Loucy (cell line): ENCODE measurements at regions not wholly inside any gene's neighbourhood (a gene's known extent, or its start where the extent isn't known, plus 50 kb on each side); places are given as distances from the start of the nearest gene placed in this dataset.

Experiments
- H2AFZ ChIP-seq: fragments of 200-600 bp; sonication (generic); 2 replicates; pipeline ENCODE4 v1.6.0; 2016; ENCODE audit warnings: antibody characterized with exemption, mild to moderate bottlenecking, low read length, moderate library complexity
- H3F3A ChIP-seq: fragments of 200-600 bp; 2 replicates; pipeline ENCODE4 v1.6.0; 2016; ENCODE audit warnings: antibody characterized with exemption, low read depth, mild to moderate bottlenecking
- H3K27me3 ChIP-seq: fragments of 200-600 bp; sonication (generic); 2 replicates; pipeline ENCODE4 v1.6.1; 2014; ENCODE audit warnings: low read length, mild to moderate bottlenecking; ENCODE audit not compliant: insufficient read depth, poor library complexity, severe bottlenecking
- H3K36me3 ChIP-seq: fragments of 200-600 bp; sonication (generic); 2 replicates; pipeline ENCODE4 v1.6.1; 2016; ENCODE audit warnings: low read length; ENCODE audit not compliant: insufficient read depth
- H3K4me1 ChIP-seq: fragments of 200-600 bp; sonication (generic); 2 replicates; pipeline ENCODE4 v1.5.1; 2014; ENCODE audit warnings: low read length, mild to moderate bottlenecking; ENCODE audit not compliant: insufficient read depth, poor library complexity, severe bottlenecking
- H3K4me2 ChIP-seq: fragments of 200-600 bp; sonication (generic); 2 replicates; pipeline ENCODE4 v1.6.0; 2014; ENCODE audit warnings: antibody characterized with exemption, low read length, low read depth, mild to moderate bottlenecking; ENCODE audit not compliant: poor library complexity, severe bottlenecking
- H3K4me3 ChIP-seq: fragments of 200-600 bp; sonication (generic); 2 replicates; pipeline ENCODE4 v1.5.1; 2014; ENCODE audit warnings: low read length, mild to moderate bottlenecking, mixed read lengths; ENCODE audit not compliant: poor library complexity, severe bottlenecking
- H3K79me2 ChIP-seq: fragments of 200-600 bp; sonication (generic); 2 replicates; pipeline ENCODE4 v1.6.1; 2014; ENCODE audit warnings: low read length; ENCODE audit not compliant: insufficient read depth
- H3K9ac ChIP-seq: fragments of 200-600 bp; sonication (generic); 2 replicates; pipeline ENCODE4 v1.6.0; 2014; ENCODE audit warnings: mild to moderate bottlenecking, low read depth, low read length, moderate library complexity; ENCODE audit not compliant: poor library complexity, severe bottlenecking
- H3K9me2 ChIP-seq: fragments of 200-600 bp; sonication (generic); replicated peaks from 2 replicates; pipeline ENCODE4 v1.6.1; 2016; ENCODE audit warnings: low read depth, low read length, mixed read lengths
- H3K9me3 ChIP-seq: fragments of 200-600 bp; sonication (generic); 2 replicates; pipeline ENCODE4 v1.6.1; 2014; ENCODE audit warnings: mild to moderate bottlenecking, antibody characterized with exemption, low read length, low read depth; ENCODE audit not compliant: insufficient read depth
- H4K20me1 ChIP-seq: fragments of 200-600 bp; sonication (generic); 2 replicates; pipeline ENCODE4 v1.6.0; 2014; ENCODE audit warnings: antibody characterized with exemption, low read length, mild to moderate bottlenecking; ENCODE audit not compliant: insufficient read depth, poor library complexity, severe bottlenecking
- CTCF ChIP-seq: fragments of 200-600 bp; sonication (generic); conservative IDR thresholded peaks from 2 replicates; pipeline ENCODE4 v1.5.1; 2014; ENCODE audit warnings: mild to moderate bottlenecking, antibody characterized with exemption, low read length
- EZH2phosphoT487 ChIP-seq: fragments of 200-600 bp; IDR thresholded peaks from 2 replicates; pipeline ENCODE4 v1.6.1; 2018; ENCODE audit warnings: antibody characterized with exemption, mild to moderate bottlenecking, moderate library complexity, borderline replicate concordance

- TF ChIP-seq CTCF (no peak), EZH2phosphoT487 (no peak)
- no peaks in the 10 kb centered on the region for H3K27me3 ChIP-seq
- H3K36me3 ChIP-seq = no peaks in the 10 kb centered on the region
- H3K79me2 ChIP-seq = no peaks in the 10 kb centered on the region
- H4K20me1 ChIP-seq = no peaks in the 10 kb centered on the region
- no peak overlapping the region for H3K4me2 ChIP-seq
- no peak overlapping the region for H2AFZ ChIP-seq
- H3F3A ChIP-seq = no peaks in the 10 kb centered on the region
- H3K9me3 ChIP-seq = no peaks in the 10 kb centered on the region
- H3K9me2 ChIP-seq = no peaks in the 10 kb centered on the region
- H3K4me3 ChIP-seq = no peak overlapping the region
- no peaks in the 10 kb centered on the region for H3K4me1 ChIP-seq
- no peak overlapping the region for H3K9ac ChIP-seq
Measured at GRCh38 chr14:54221971-54222370, 174.8 kb upstream of the CDKN3 start.

GRCh38 chr14:54223831-54224402 is 172.9 kb upstream of the CDKN3 start:
- Histone ChIP-seq H3K9ac (no peak overlapping the region), H2AFZ (no peak overlapping the region), H3K36me3 (no peaks in the 10 kb centered on the region), H3K4me1 (no peaks in the 10 kb centered on the region), H3F3A (no peaks in the 10 kb centered on the region), H3K9me3 (no peaks in the 10 kb centered on the region), H3K27me3 (no peaks in the 10 kb centered on the region), H3K9me2 (no peaks in the 10 kb centered on the region), H3K79me2 (no peaks in the 10 kb centered on the region), H3K4me2 (no peak overlapping the region), H3K4me3 (no peak overlapping the region), H4K20me1 (no peaks in the 10 kb centered on the region)
- TF ChIP-seq EZH2phosphoT487 = no peak
- no peak for TF ChIP-seq CTCF

- Histone ChIP-seq H3K9me3 (no peaks in the 10 kb centered on the region), H3K9ac (no peak overlapping the region), H3F3A (no peaks in the 10 kb centered on the region), H3K9me2 (no peaks in the 10 kb centered on the region), H4K20me1 (no peaks in the 10 kb centered on the region), H3K36me3 (no peaks in the 10 kb centered on the region), H3K4me2 (no peak overlapping the region), H3K4me3 (no peak overlapping the region), H3K27me3 (no peaks in the 10 kb centered on the region), H3K4me1 (no peaks in the 10 kb centered on the region), H3K79me2 (no peaks in the 10 kb centered on the region), H2AFZ (no peak overlapping the region)
- no peak for TF ChIP-seq EZH2phosphoT487
- TF ChIP-seq CTCF = no peak
Measured at GRCh38 chr14:54225457-54226060, 171.2 kb upstream of the CDKN3 start.
